ENCODE measurements at regions not wholly inside any gene's neighbourhood (a gene's known extent, or its start where the extent isn't known, plus 50 kb on each side); places are given as distances from the start of the nearest gene placed in this dataset.
A peak's percentile ranks its signal among the peaks of the same experiment; 100 is the strongest.
"Not testable (repeated sequence)": the region's sequence is repeated elsewhere in the genome, so short reads cannot be mapped to it uniquely, and the experiment has no call there.

GRCh38 chr17:77086433-77087010 lies 54.2 kb upstream of the SEC14L1 start:
- DNase-seq (ENCODE audit: low spot score): peak; percentile 87

- no peak for DNase-seq (ENCODE audit: low spot score)
Observed at GRCh38 chr17:77087650-77088454, 52.9 kb upstream of the SEC14L1 start.

- DNase-seq (ENCODE audit: low spot score): peak; percentile 95
Observed at GRCh38 chr17:77088455-77089123, 52.2 kb upstream of the SEC14L1 start.

DNA sequence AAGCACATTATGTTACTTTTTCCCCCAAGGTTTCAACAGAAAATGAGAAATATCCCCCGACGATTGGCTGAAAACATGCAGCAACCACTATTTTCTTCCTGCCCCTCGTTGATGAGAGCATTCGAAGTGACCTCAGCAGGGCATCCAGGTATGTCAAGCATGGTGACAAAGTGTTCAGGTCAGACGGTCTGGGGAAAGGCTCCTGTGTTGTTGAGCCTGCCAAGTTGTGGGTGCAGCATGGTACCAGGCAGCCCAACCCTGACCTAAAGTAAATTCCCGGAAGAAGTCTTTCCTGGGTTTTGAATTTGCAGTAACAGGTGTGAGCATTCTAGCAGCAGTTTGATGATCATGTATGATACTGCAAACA lies 51.7 kb upstream of the SEC14L1 start:
- no peak for DNase-seq (ENCODE audit: low spot score)

DNA sequence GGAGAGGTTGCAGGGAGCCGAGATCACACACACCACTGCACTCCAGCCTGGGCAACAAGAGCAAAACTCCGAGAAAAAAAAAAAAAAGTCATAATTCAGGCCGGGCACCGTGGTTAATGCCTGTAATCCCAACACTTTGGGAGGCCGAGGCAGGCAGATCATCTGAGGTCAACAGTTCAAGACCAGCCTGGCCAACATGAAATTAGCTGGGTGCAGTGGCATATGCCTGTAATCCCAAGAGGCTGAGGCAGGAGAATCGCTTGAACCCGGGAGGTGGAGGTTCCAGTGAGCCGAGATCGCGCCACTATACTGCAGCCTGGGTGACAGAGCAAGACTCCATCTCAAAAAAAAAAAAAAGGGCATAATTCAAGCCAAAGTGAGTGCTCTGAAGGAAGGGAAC lies 50.8 kb upstream of the SEC14L1 start:
- DNase-seq (ENCODE audit: low spot score): not testable (repeated sequence)

- DNase-seq (ENCODE audit: low spot score): no peak
Observed at GRCh38 chr17:77090476-77090875, 50.3 kb upstream of the SEC14L1 start.

All from activated CD4-positive, alpha-beta T cell treated with anti-CD3 and anti-CD28 coated beads, Interleukin-2, Interleukin-4, amounts not matched to agents 100 ng/mL and 50 ng/mL, durations not matched to agents 16 hours and 8 hours (primary cell).